Spleen (tissue), 11 donors: ENCODE measurements at regions not wholly inside any gene's neighbourhood (a gene's known extent, or its start where the extent isn't known, plus 50 kb on each side); places are given as distances from the start of the nearest gene placed in this dataset.

Experiments
- DNase-seq: peaks from one replicate; pipeline ENCODE4 v3.0.0-alpha.2; 2020
- H3K27ac ChIP-seq, 8 donors: fragments of 200-600 bp; sonication (generic) in 7 of 8; 1 replicate in 4 of 8; 2 replicates in 4 of 8; pipeline versions ENCODE4 v1.5.0 to v1.8.0; 2016 to 2021; ENCODE audit warnings: inconsistent platforms in 4 of 8, mild to moderate bottlenecking in 4 of 8, moderate library complexity in 1 of 8
- H3K27me3 ChIP-seq, 7 donors: fragments of 200-600 bp; sonication (generic) in 6 of 7; replicated peaks in 1 of 7; 1 replicate in 4 of 7; 2 replicates in 3 of 7; pipeline versions ENCODE4 v1.5.0 to v1.8.0; 2016 to 2021; ENCODE audit warnings: inconsistent platforms in 3 of 7, mild to moderate bottlenecking in 1 of 7
- H3K36me3 ChIP-seq, 6 donors: fragments of 200-600 bp; sonication (generic) in 5 of 6; 1 replicate in 4 of 6; 2 replicates in 2 of 6; pipeline versions ENCODE4 v1.5.0 to v1.8.0; 2016 to 2021; ENCODE audit warnings: inconsistent platforms in 2 of 6
- H3K4me1 ChIP-seq, 6 donors: fragments of 200-600 bp; sonication (generic) in 5 of 6; 1 replicate in 3 of 6; 2 replicates in 3 of 6; pipeline versions ENCODE4 v1.5.0 to v1.8.0; 2016 to 2021; ENCODE audit warnings: inconsistent platforms in 3 of 6
- H3K4me3 ChIP-seq, 8 donors: fragments of 200-600 bp; sonication (generic) in 7 of 8; 1 replicate in 4 of 8; 2 replicates in 4 of 8; pipeline versions ENCODE4 v1.5.0 to v1.8.0; 2016 to 2021; ENCODE audit warnings: inconsistent platforms in 4 of 8, mild to moderate bottlenecking in 4 of 8, moderate library complexity in 2 of 8
- H3K9me3 ChIP-seq, 8 donors: fragments of 200-600 bp; sonication (generic) in 7 of 8; 1 replicate in 4 of 8; 2 replicates in 4 of 8; pipeline versions ENCODE4 v1.5.0 to v1.8.0; 2016 to 2021; ENCODE audit warnings: inconsistent platforms in 4 of 8
- CTCF ChIP-seq, 11 experiments: fragments of 200-600 bp in 7 of 11; fragments of 450-650 bp in 4 of 11; sonication (generic) in 4 of 11; IDR thresholded peaks in 8 of 11; conservative IDR thresholded peaks in 3 of 11; 1 replicate in 7 of 11; 2 replicates in 4 of 11; pipeline versions ENCODE4 v1.4.0 to v1.8.0; 2016 to 2021; ENCODE audit warnings: antibody characterized with exemption in 11 of 11, inconsistent platforms in 4 of 11, mild to moderate bottlenecking in 1 of 11
- POLR2A ChIP-seq, 3 donors: fragments of 450-650 bp; IDR thresholded peaks; one replicate each; pipeline ENCODE4 v1.5.1; 2017; ENCODE audit warnings: antibody characterized with exemption in 3 of 3, mild to moderate bottlenecking in 1 of 3
- POLR2AphosphoS5 ChIP-seq, 3 donors: sonication (generic); formaldehyde crosslinking; IDR thresholded peaks; one replicate each; pipeline ENCODE4 v1.5.1; 2017; ENCODE audit warnings: antibody characterized with exemption in 3 of 3
- WGBS, 5 donors: extraction: QIAGEN DNeasy Blood & Tissue Kit in 3 of 5; methylation state at CpG; one replicate each; pipeline versions ENCODE4 v1.1.5 to v1.1.7; 2013 to 2018; 5-methylcytosine and 5-hydroxymethylcytosine counted together
- intact Hi-C: fragments of 100-400 bp; cut with DNase I; formaldehyde crosslinking; loops from one replicate; pipeline ENCODE4 v1.15.0; 2023; ENCODE audit warnings: low total_unique reads
- donor health status: healthy with polysubstance abuse.
- donor health status: DM: no; HTN: no; CAD: no; lungs with moderate emphysema.
- donor health status: DM: no; HTN: no; CAD: no.
- donor health status: Bipolar disorder and iron deficiency.
- donor health status: healthy.
- donor health status: DM: no; HTN: no; CAD: no.
- donor health status: DM: yes; HTN: yes; CAD: no.

GRCh38 chr22:26777156-26777801 is 119.9 kb downstream of the MIAT start:
- 58 to 74% (median 62%) methylated on average over 6 of the region's 6 CpGs for WGBS, 5 donors
- H3K9me3 ChIP-seq, result peaks cover 0 to 19% (median 6%) of the 10 kb centered on the region in 8 donors
- no peaks in the 10 kb centered on the region for H3K27me3 ChIP-seq
- DNase-seq, result no peak
- intact Hi-C loops, result no loop called here
- H3K4me1 ChIP-seq, result no peaks in the 10 kb centered on the region
- no peak overlapping the region for H3K27ac ChIP-seq
- peaks cover 9 to 87% (median 54%) of the 10 kb centered on the region in 6 donors for H3K36me3 ChIP-seq
- no peak overlapping the region for H3K4me3 ChIP-seq
- TF ChIP-seq POLR2AphosphoS5 (IDR thresholded peaks at IDR 0.05), result no peak
- TF ChIP-seq POLR2A (IDR thresholded peaks at IDR 0.05), result no peak
- TF ChIP-seq CTCF (IDR thresholded peaks at IDR 0.05 in 8 of 11, conservative IDR thresholded peaks at IDR 0.05 in 3 of 11), result no peak

- Histone ChIP-seq H3K27ac (no peak overlapping the region), H3K9me3 (peaks cover 0 to 19% (median 6%) of the 10 kb centered on the region in 8 donors), H3K4me3 (no peak overlapping the region), H3K36me3 (peaks cover 9 to 98% (median 59%) of the 10 kb centered on the region in 6 donors), H3K27me3 (no peaks in the 10 kb centered on the region), H3K4me1 (no peaks in the 10 kb centered on the region)
- no peak for DNase-seq
- intact Hi-C loops, result no loop called here
- no peak for TF ChIP-seq POLR2AphosphoS5 (IDR thresholded peaks at IDR 0.05)
- no peak for TF ChIP-seq CTCF (IDR thresholded peaks at IDR 0.05 in 8 of 11, conservative IDR thresholded peaks at IDR 0.05 in 3 of 11)
- TF ChIP-seq POLR2A (IDR thresholded peaks at IDR 0.05), result no peak
- 88 to 97% (median 92%) methylated on average over 1 of the region's 1 CpG for WGBS, 5 donors
Measured at GRCh38 chr22:26778372-26778771, 121.0 kb downstream of the MIAT start.

GRCh38 chr22:26779108-26779507 is 121.7 kb downstream of the MIAT start:
- no peak overlapping the region for H3K27ac ChIP-seq
- no peaks in the 10 kb centered on the region for H3K4me1 ChIP-seq
- no peak for TF ChIP-seq POLR2AphosphoS5 (IDR thresholded peaks at IDR 0.05)
- no peak for TF ChIP-seq CTCF (IDR thresholded peaks at IDR 0.05 in 8 of 11, conservative IDR thresholded peaks at IDR 0.05 in 3 of 11)
- no peak for TF ChIP-seq POLR2A (IDR thresholded peaks at IDR 0.05)
- H3K4me3 ChIP-seq, result no peak overlapping the region
- intact Hi-C loops, result no loop called here
- 94 to 95% (median 94%) methylated on average over 3 of the region's 3 CpGs for WGBS, 5 donors
- peaks cover 6 to 100% (median 60%) of the 10 kb centered on the region in 6 donors for H3K36me3 ChIP-seq
- H3K27me3 ChIP-seq, result no peaks in the 10 kb centered on the region
- no peak for DNase-seq
- H3K9me3 ChIP-seq, result peaks cover 0 to 19% (median 6%) of the 10 kb centered on the region in 8 donors

- peaks cover 5 to 98% (median 58%) of the 10 kb centered on the region in 6 donors for H3K36me3 ChIP-seq
- intact Hi-C loops, result no loop called here
- WGBS, 5 donors, result 95 to 100% (median 98%) methylated on average over 3 of the region's 3 CpGs
Measured at GRCh38 chr22:26779929-26780328, 122.5 kb downstream of the MIAT start.

More at GRCh38 chr22:26779929-26780328, 122.5 kb downstream of the MIAT start:
- Histone ChIP-seq H3K4me3 (no peak overlapping the region), H3K4me1 (no peaks in the 10 kb centered on the region), H3K27me3 (no peaks in the 10 kb centered on the region), H3K27ac (no peak overlapping the region), H3K9me3 (peaks cover 0 to 16% (median 6%) of the 10 kb centered on the region in 8 donors)
- no peak for DNase-seq
- TF ChIP-seq CTCF (IDR thresholded peaks at IDR 0.05 in 8 of 11, conservative IDR thresholded peaks at IDR 0.05 in 3 of 11), result no peak
- TF ChIP-seq POLR2AphosphoS5 (IDR thresholded peaks at IDR 0.05), result no peak
- no peak for TF ChIP-seq POLR2A (IDR thresholded peaks at IDR 0.05)
